GM12878 (cell line): ENCODE measurements at regions not wholly inside any gene's neighbourhood (a gene's known extent, or its start where the extent isn't known, plus 50 kb on each side); places are given as distances from the start of the nearest gene placed in this dataset.

Source experiments
- ATAC-seq: fragments of 200-7000 bp; cut with Tn5 transposase; 3 replicates; pipeline ENCODE4 v1.9.1; 2020; ENCODE audit warnings: mild to moderate bottlenecking, moderate library complexity
- BruUV-seq: library from RNA; stranded (reverse); fragments of 400-500 nt; replicated peaks from 2 replicates; lab custom pipeline; 2021; lab: Mats Ljungman, UMichigan
- CTCF ChIA-PET: fragments of 300-600 bp; sonication (Branson Sonifier 250); formaldehyde crosslinking; extraction: SDS; loops from one replicate; lab custom pipeline; 2021; ENCODE audit warnings: inconsistent platforms; lab: Yijun Ruan, JAX
- POLR2A ChIA-PET: fragments of 350-600 bp; formaldehyde crosslinking; extraction: SDS; loops from one replicate; lab custom pipeline; 2021; ENCODE audit warnings: inconsistent platforms; lab: Charles Lee
- RAD21 ChIA-PET: fragments of 300-600 bp; sonication (Branson Sonifier 250); formaldehyde crosslinking; loops from one replicate; lab custom pipeline; 2023; ENCODE audit warnings: antibody characterized with exemption; ENCODE audit not compliant: unreplicated experiment; lab: Charles Lee
- SMC1A ChIA-PET: fragments of 300-600 bp; sonication (Branson Sonifier 250); formaldehyde crosslinking; loops from one replicate; lab custom pipeline; 2023; ENCODE audit not compliant: unreplicated experiment, uncharacterized antibody; lab: Charles Lee
- DNase-seq: peaks from one replicate; pipeline ENCODE4 v3.0.0-alpha.2; 2011; ENCODE audit warnings: low read depth, low spot score
- FAIRE-seq: peaks from 3 replicates; lab custom pipeline; 2011; peaks lifted over from hg19 to GRCh38; lab: Jason Lieb, UNC
- H2AFZ ChIP-seq: 2 replicates; pipeline ENCODE4 v1.6.0; 2011; ENCODE audit warnings: low read depth, low read length, control low read depth; ENCODE audit not compliant: control insufficient read depth
- H3K27ac ChIP-seq: 2 replicates; pipeline ENCODE4 v1.5.1; 2011; ENCODE audit warnings: control low read depth; ENCODE audit not compliant: control insufficient read depth, insufficient read depth
- H3K27me3 ChIP-seq, 2 experiments: replicated peaks in 1 of 2; 2 replicates each; pipeline versions ENCODE4 v1.6.0 to v1.6.1; 2011; ENCODE audit warnings: low read length in 1 of 2; ENCODE audit not compliant: control insufficient read depth in 2 of 2, insufficient read depth in 2 of 2
- H3K36me3 ChIP-seq, 2 experiments: 2 replicates each; pipeline ENCODE4 v1.5.1; 2011; ENCODE audit warnings: low read length in 1 of 2; ENCODE audit not compliant: control insufficient read depth in 2 of 2, insufficient read depth in 2 of 2
- H3K4me1 ChIP-seq: 2 replicates; pipeline ENCODE4 v1.6.1; 2011; ENCODE audit warnings: mild to moderate bottlenecking, low read length, moderate library complexity, mixed read lengths; ENCODE audit not compliant: control insufficient read depth, insufficient read depth
- H3K4me2 ChIP-seq: 2 replicates; pipeline ENCODE4 v1.6.0; 2011; ENCODE audit warnings: control low read depth; ENCODE audit not compliant: control insufficient read depth, insufficient read depth
- H3K4me3 ChIP-seq: fragments of 200-600 bp; sonication (generic); 2 replicates; pipeline ENCODE4 v1.5.1; 2016
- H3K79me2 ChIP-seq: 2 replicates; pipeline ENCODE4 v1.6.0; 2011; ENCODE audit warnings: low read length; ENCODE audit not compliant: control insufficient read depth, insufficient read depth
- H3K9ac ChIP-seq: 2 replicates; pipeline ENCODE4 v1.8.0; 2011; ENCODE audit warnings: low read length, control low read depth, mixed read lengths; ENCODE audit not compliant: control insufficient read depth, insufficient read depth
- H3K9me3 ChIP-seq: replicated peaks from 3 replicates; pipeline ENCODE4 v1.5.1; 2011; ENCODE audit warnings: mild to moderate bottlenecking, low read length; ENCODE audit not compliant: control insufficient read depth, insufficient read depth
- H4K20me1 ChIP-seq: 2 replicates; pipeline ENCODE4 v1.6.0; 2011; ENCODE audit not compliant: control insufficient read depth, insufficient read depth
- ATF7 ChIP-seq: fragments of 450-650 bp; IDR thresholded peaks from 2 replicates; pipeline ENCODE4 v1.6.1; 2016; ENCODE audit warnings: low read depth, mild to moderate bottlenecking
- BHLHE40 ChIP-seq, 2 experiments: fragments of 450-650 bp in 1 of 2; IDR thresholded peaks; 2 replicates each; pipeline ENCODE4 v1.6.1; 2011 to 2017; ENCODE audit warnings: low read depth in 2 of 2, borderline replicate concordance in 1 of 2, improper control_type of control experiment in 1 of 2, low read length in 1 of 2, mild to moderate bottlenecking in 1 of 2
- CTCF ChIP-seq, 3 experiments: IDR thresholded peaks in 2 of 3; conservative IDR thresholded peaks in 1 of 3; 2 replicates each; pipeline ENCODE4 v1.5.1; 2011; ENCODE audit warnings: low read depth in 3 of 3, low read length in 3 of 3, mild to moderate bottlenecking in 3 of 3, control low read depth in 2 of 3, moderate library complexity in 2 of 3, inconsistent platforms in 1 of 3, mixed read lengths in 1 of 3; ENCODE audit not compliant: control insufficient read depth in 2 of 3, insufficient read depth in 1 of 3; ENCODE audit errors: extremely low read depth in 1 of 3
- FOXK2 ChIP-seq: fragments of 450-650 bp; IDR thresholded peaks from 2 replicates; pipeline ENCODE4 v1.6.1; 2017; ENCODE audit warnings: mild to moderate bottlenecking, moderate library complexity
- GATAD2B ChIP-seq: fragments of 450-650 bp; conservative IDR thresholded peaks from 2 replicates; pipeline ENCODE4 v1.6.1; 2017; ENCODE audit warnings: low read depth, mild to moderate bottlenecking, moderate library complexity
- MEF2A ChIP-seq: IDR thresholded peaks from 2 replicates; pipeline ENCODE4 v1.6.1; 2011; ENCODE audit warnings: low read depth, mild to moderate bottlenecking, low read length, moderate library complexity; ENCODE audit not compliant: insufficient read depth
- POLR2AphosphoS2 ChIP-seq: IDR thresholded peaks from 2 replicates; pipeline ENCODE4 v1.6.1; 2011; ENCODE audit warnings: low read depth, mild to moderate bottlenecking, low read length, improper control_type of control experiment, moderate library complexity
- RB1 ChIP-seq: fragments of 450-650 bp; formaldehyde crosslinking; IDR thresholded peaks from 2 replicates; pipeline ENCODE4 v1.6.1; 2017; ENCODE audit warnings: mild to moderate bottlenecking, borderline replicate concordance
- ZNF384 ChIP-seq: IDR thresholded peaks from 2 replicates; pipeline ENCODE4 v1.6.1; 2012; ENCODE audit warnings: low read depth, mild to moderate bottlenecking, low read length, improper control_type of control experiment, borderline replicate concordance
- WGBS: methylation state at CpG from one replicate; pipeline ENCODE4 v1.1.6; 2016; ENCODE audit warnings: low lambda C conversion rate; ENCODE audit not compliant: insufficient replicate concordance, insufficient coverage; ENCODE audit errors: missing lambda C conversion rate; 5-methylcytosine and 5-hydroxymethylcytosine counted together
- in situ Hi-C: fragments of 300-500 bp; cut with MboI; formaldehyde crosslinking; loops from 9 replicates; pipeline ENCODE4 v1.14.3; 2018; ENCODE audit warnings: mixed read lengths
- intact Hi-C: fragments of 100-400 bp; cut with micrococcal nuclease; formaldehyde crosslinking; loops from one replicate; pipeline ENCODE4 v1.14.2; 2022; ENCODE audit not compliant: unreplicated experiment
- TF ChIP-seq, protein P1 (sequence below): fragments of 450-650 bp; IDR thresholded peaks from 2 replicates; pipeline ENCODE4 v1.6.1; 2017; ENCODE audit warnings: borderline replicate concordance

- Histone ChIP-seq H4K20me1 (no peaks in the 10 kb centered on the region), H3K27ac (no peak overlapping the region), H3K79me2 (no peaks in the 10 kb centered on the region), H3K9ac (no peak overlapping the region), H3K9me3 (peaks cover 9% of the 10 kb centered on the region; the same call in 2 of the 3 replicates), H3K27me3 (no peaks in the 10 kb centered on the region), H3K4me3 (no peak overlapping the region), H3K4me1 (peaks cover 4% of the 10 kb centered on the region), H3K36me3 (no peaks in the 10 kb centered on the region), H3K4me2 (no peak overlapping the region), H2AFZ (no peak overlapping the region)
- SMC1A ChIA-PET: interaction anchor here (1.5 kb wide), 1 partner anchor 9 kb away, joined by 4 read pairs; no protein-coding TSS in a partner anchor
- no peak for ATAC-seq
- in situ Hi-C loops (no loop called here), intact Hi-C loops (no loop called here)
- CTCF ChIA-PET: no interaction called here
- POLR2A ChIA-PET: no interaction called here
- no peak for TF ChIP-seq CTCF (IDR thresholded peaks at IDR 0.05 in 2 of 3, conservative IDR thresholded peaks at IDR 0.05 in 1 of 3; ENCODE audit: control insufficient read depth in 2 of 3, extremely low read depth in 1 of 3, insufficient read depth in 1 of 3, low read depth in 3 of 3, low read length in 3 of 3)
- TF ChIP-seq BHLHE40 (IDR thresholded peaks at IDR 0.05; ENCODE audit: borderline replicate concordance in 1 of 2, low read depth in 2 of 2, low read length in 1 of 2): no peak
- TF ChIP-seq ATF7: peak; percentile 64; the same call in 1 of the 2 replicates
- no peak for FAIRE-seq
- BruUV-seq: no TSS peak
- RAD21 ChIA-PET: interaction anchor here (0.6 kb wide), 1 partner anchor 1085 kb away, joined by 3 read pairs; no protein-coding TSS in a partner anchor
- DNase-seq: no peak
- 50% methylated on average over 2 of the region's 2 CpGs for WGBS
Observed at GRCh38 chr10:14460447-14460846, 129.7 kb upstream of the FRMD4A start.

GRCh38 chr10:14459665-14460064, 128.9 kb upstream of the FRMD4A start:
- in situ Hi-C loops: no loop called here
- Histone ChIP-seq H4K20me1 (no peaks in the 10 kb centered on the region), H3K4me1 (peaks cover 4% of the 10 kb centered on the region), H2AFZ (no peak overlapping the region), H3K9ac (no peak overlapping the region), H3K9me3 (peaks cover 9% of the 10 kb centered on the region; the same call in 2 of the 3 replicates), H3K4me2 (no peak overlapping the region), H3K27ac (no peak overlapping the region), H3K79me2 (no peaks in the 10 kb centered on the region), H3K36me3 (no peaks in the 10 kb centered on the region), H3K4me3 (no peak overlapping the region), H3K27me3 (no peaks in the 10 kb centered on the region)
- intact Hi-C loops: no loop called here
- POLR2A ChIA-PET: no interaction called here
- RAD21 ChIA-PET: no interaction called here
- BruUV-seq: no TSS peak
- no peak for DNase-seq
- FAIRE-seq: no peak
- SMC1A ChIA-PET: interaction anchor here (0.7 to 1.5 kb wide), 2 partner anchors 10 to 61 kb away, joined by 3 to 4 read pairs; no protein-coding TSS in a partner anchor
- ATAC-seq: no peak
- CTCF ChIA-PET: no interaction called here
- WGBS: 4% methylated on average over 2 of the region's 2 CpGs
- TF ChIP-seq RB1 (no peak), POLR2AphosphoS2 (no peak), MEF2A (no peak), ZNF384 (no peak), FOXK2 (no peak), GATAD2B (no peak)
- TF ChIP-seq, protein P1, sequence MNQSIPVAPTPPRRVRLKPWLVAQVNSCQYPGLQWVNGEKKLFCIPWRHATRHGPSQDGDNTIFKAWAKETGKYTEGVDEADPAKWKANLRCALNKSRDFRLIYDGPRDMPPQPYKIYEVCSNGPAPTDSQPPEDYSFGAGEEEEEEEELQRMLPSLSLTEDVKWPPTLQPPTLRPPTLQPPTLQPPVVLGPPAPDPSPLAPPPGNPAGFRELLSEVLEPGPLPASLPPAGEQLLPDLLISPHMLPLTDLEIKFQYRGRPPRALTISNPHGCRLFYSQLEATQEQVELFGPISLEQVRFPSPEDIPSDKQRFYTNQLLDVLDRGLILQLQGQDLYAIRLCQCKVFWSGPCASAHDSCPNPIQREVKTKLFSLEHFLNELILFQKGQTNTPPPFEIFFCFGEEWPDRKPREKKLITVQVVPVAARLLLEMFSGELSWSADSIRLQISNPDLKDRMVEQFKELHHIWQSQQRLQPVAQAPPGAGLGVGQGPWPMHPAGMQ: no peak
